SH-SY5Y (cell line): ENCODE measurements at regions not wholly inside any gene's neighbourhood (a gene's known extent, or its start where the extent isn't known, plus 50 kb on each side); places are given as distances from the start of the nearest gene placed in this dataset.

Source experiments
- GATA2 ChIP-seq: IDR thresholded peaks from 2 replicates; pipeline ENCODE4 v1.6.1; 2011; ENCODE audit warnings: mild to moderate bottlenecking, low read depth, low read length
- GATA3 ChIP-seq: IDR thresholded peaks from 2 replicates; pipeline ENCODE4 v1.6.1; 2011; ENCODE audit warnings: low read depth, mild to moderate bottlenecking, low read length, moderate library complexity

- no peak for TF ChIP-seq GATA3
- no peak for TF ChIP-seq GATA2
These were observed 103.9 kb upstream of the RAB40AL start for GRCh38 chrX:102833136-102833535.
